IMR-90 (cell line): ENCODE measurements at regions not wholly inside any gene's neighbourhood (a gene's known extent, or its start where the extent isn't known, plus 50 kb on each side); places are given as distances from the start of the nearest gene placed in this dataset.

Experiments used
- NFE2L2 ChIP-seq: fragments of 150-350 bp; IDR thresholded peaks from 2 replicates; pipeline ENCODE4 v1.6.1; 2016; ENCODE audit warnings: low read depth, mild to moderate bottlenecking, low read length
- POLR2A ChIP-seq: IDR thresholded peaks from 2 replicates; pipeline ENCODE4 v1.6.1; 2012; ENCODE audit warnings: mild to moderate bottlenecking, low read depth, low read length
- RCOR1 ChIP-seq: IDR thresholded peaks from 2 replicates; pipeline ENCODE4 v1.6.1; 2012; ENCODE audit warnings: mild to moderate bottlenecking, low read length, improper control_type of control experiment; ENCODE audit not compliant: insufficient replicate concordance
- USF2 ChIP-seq: fragments of 150-350 bp; IDR thresholded peaks from 2 replicates; pipeline ENCODE4 v1.6.1; 2017; ENCODE audit warnings: mild to moderate bottlenecking, antibody characterized with exemption, low read length, low read depth
- TF ChIP-seq, protein P1 (sequence below): conservative IDR thresholded peaks from 2 replicates; pipeline ENCODE4 v1.5.1; 2012; ENCODE audit warnings: mild to moderate bottlenecking, low read depth, low read length, improper control_type of control experiment

- TF ChIP-seq, protein P1, sequence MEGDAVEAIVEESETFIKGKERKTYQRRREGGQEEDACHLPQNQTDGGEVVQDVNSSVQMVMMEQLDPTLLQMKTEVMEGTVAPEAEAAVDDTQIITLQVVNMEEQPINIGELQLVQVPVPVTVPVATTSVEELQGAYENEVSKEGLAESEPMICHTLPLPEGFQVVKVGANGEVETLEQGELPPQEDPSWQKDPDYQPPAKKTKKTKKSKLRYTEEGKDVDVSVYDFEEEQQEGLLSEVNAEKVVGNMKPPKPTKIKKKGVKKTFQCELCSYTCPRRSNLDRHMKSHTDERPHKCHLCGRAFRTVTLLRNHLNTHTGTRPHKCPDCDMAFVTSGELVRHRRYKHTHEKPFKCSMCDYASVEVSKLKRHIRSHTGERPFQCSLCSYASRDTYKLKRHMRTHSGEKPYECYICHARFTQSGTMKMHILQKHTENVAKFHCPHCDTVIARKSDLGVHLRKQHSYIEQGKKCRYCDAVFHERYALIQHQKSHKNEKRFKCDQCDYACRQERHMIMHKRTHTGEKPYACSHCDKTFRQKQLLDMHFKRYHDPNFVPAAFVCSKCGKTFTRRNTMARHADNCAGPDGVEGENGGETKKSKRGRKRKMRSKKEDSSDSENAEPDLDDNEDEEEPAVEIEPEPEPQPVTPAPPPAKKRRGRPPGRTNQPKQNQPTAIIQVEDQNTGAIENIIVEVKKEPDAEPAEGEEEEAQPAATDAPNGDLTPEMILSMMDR: no peak
- TF ChIP-seq POLR2A (no peak), RCOR1 (no peak), USF2 (no peak), NFE2L2 (no peak)
Measured at GRCh38 chr18:11488175-11488574, 121.2 kb upstream of the SLC35G4 start.
